ENCODE measurements at regions not wholly inside any gene's neighbourhood (a gene's known extent, or its start where the extent isn't known, plus 50 kb on each side); places are given as distances from the start of the nearest gene placed in this dataset.

- TF ChIP-seq POLR2AphosphoS5 (IDR thresholded peaks at IDR 0.05) (no peak), CTCF (IDR thresholded peaks at IDR 0.05) (no peak), POLR2A (IDR thresholded peaks at IDR 0.05) (no peak)
Measured at GRCh38 chr12:98334768-98335167, 180.6 kb upstream of the TMPO start.
